Epithelial cell of proximal tubule (primary cell): ENCODE measurements at regions not wholly inside any gene's neighbourhood (a gene's known extent, or its start where the extent isn't known, plus 50 kb on each side); places are given as distances from the start of the nearest gene placed in this dataset.

Source experiments
- DNase-seq: peaks from one replicate; pipeline ENCODE4 v3.0.0-alpha.2; 2011; ENCODE audit warnings: low read depth
- H3K4me3 ChIP-seq: 2 replicates; pipeline ENCODE4 v1.5.1; 2011; ENCODE audit warnings: low read depth, mild to moderate bottlenecking, low read length
- CTCF ChIP-seq: conservative IDR thresholded peaks from 2 replicates; pipeline ENCODE4 v1.5.1; 2012; ENCODE audit warnings: low read depth, mild to moderate bottlenecking, low read length

- no peak for TF ChIP-seq CTCF
- no peak for DNase-seq
- H3K4me3 ChIP-seq = no peak overlapping the region
Observed at GRCh38 chr9:121550041-121550440, 50.4 kb upstream of the GGTA1 start.

DNA sequence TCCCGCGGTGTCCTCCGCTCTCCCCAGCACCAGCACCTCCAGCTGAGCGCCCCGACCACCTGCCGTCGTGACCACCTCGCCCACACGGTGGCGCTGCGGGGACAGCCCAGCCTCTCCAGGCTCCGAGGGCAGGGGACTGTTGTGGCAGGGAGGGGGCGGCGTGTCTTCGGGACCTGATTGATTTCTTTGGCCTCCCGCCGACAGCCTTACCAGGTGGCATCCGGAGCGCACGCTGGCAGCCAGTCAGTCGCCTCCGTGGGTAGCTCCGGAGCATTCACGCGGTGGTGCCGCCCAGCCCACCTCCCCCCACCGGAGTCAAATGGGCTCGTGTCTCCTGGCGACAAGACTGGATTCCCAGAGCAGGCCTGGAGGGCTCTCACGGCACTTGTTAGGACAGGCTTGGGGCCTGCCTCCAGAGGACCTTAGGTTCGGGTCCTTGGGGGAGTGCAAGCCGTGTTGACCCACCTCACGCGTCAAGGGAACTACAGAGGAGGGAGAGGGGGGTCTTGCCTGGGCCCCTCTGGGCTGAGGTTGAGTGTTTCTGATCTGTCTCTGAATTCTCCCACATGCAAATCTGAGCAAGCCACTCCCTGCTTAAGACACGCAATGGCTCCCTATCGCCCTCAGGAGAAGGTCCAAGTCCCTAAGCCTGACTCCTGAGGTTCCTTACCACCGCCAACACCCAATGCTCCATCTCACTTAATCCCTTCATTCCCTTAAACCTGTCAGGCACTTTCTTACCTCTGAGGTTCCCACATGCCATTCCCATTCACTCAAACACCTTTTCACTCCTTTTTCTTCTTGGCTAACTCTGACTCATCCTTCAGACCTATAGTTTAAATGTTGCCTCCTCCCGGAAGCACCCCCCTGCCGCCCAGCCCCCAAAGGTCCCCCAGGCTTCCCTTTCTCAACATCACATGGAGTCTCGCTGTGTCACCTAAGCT lies 51.2 kb upstream of the GGTA1 start:
- TF ChIP-seq CTCF = peak; percentile 81
- H3K4me3 ChIP-seq = peak overlapping the region; percentile 33
- no peak for DNase-seq

- DNase-seq = no peak
- no peak for TF ChIP-seq CTCF
- no peak overlapping the region for H3K4me3 ChIP-seq
Observed at GRCh38 chr9:121551985-121552753, 52.5 kb upstream of the GGTA1 start.

- DNase-seq = no peak
Observed at GRCh38 chr9:121556082-121556481, 56.4 kb upstream of the GGTA1 start.

DNA sequence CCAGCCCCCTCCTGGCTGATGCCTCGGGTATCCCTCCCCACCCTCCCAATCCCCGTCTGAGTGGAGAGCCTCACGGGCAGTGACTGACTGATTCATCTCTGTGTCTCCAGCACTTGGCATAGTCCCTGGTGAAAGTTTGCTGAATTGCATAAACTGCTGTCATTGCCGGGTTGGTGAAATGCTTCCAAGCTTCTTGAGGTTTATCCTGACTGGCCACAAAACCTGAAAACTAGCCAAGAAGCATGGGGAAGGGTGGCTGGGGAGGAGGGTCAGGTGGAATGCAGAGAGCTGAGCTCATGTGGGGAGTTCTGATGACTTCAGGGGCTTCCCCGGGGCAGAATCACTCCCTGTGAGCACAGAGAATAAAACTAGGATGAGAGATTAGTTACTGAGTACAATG lies 56.9 kb upstream of the GGTA1 start:
- DNase-seq = peak; percentile 98
- H3K4me3 ChIP-seq = no peak overlapping the region

More at GRCh38 chr9:121556082-121556481, 56.4 kb upstream of the GGTA1 start:
- TF ChIP-seq CTCF = no peak
- no peak overlapping the region for H3K4me3 ChIP-seq

More for the DNA sequence above, 56.9 kb upstream of the GGTA1 start:
- no peak for TF ChIP-seq CTCF
